ENCODE measurements at regions not wholly inside any gene's neighbourhood (a gene's known extent, or its start where the extent isn't known, plus 50 kb on each side); places are given as distances from the start of the nearest gene placed in this dataset.
"Not testable (repeated sequence)": the region's sequence is repeated elsewhere in the genome, so short reads cannot be mapped to it uniquely, and the experiment has no call there.

DNA sequence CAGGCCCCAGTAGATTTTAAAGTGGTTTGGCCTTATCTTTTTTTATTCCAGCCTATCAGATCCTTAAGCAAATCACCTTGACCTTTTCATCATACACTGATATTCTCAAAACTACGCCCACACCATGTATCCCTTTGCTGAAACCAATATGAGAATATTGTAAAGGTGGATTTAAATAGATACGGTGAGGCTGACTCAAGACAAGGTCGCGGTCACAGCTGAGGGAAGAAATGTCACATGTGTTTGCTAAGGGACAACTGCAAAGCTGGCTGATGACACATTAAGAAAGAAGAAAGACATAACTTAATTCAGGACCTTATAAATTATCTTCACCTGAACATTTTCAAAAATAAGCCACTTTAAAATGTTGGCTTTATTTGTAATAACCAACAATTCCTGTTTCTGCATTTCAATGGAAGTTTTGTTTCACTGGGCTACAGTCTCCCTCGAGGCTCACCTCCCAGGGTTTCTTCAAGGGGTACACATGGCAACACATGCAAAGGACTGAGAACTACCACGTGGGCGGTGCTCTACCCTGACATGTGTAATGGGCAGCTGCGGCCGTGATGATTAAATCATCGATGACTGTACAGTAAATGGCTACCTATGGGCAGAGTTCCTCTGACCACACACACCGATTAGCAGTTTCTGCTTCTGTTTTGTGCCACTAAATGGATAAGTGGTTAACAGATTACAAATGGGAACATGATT is 189.5 kb downstream of the SIPA1L2 start:
- no peak for DNase-seq

GRCh38 chr1:232439011-232439410 is 190.9 kb downstream of the SIPA1L2 start:
- no peak for DNase-seq

- no peak for DNase-seq
These were observed 191.5 kb downstream of the SIPA1L2 start for GRCh38 chr1:232438476-232438875.

- DNase-seq: no peak
These were observed 192.4 kb downstream of the SIPA1L2 start for GRCh38 chr1:232437510-232437909.

GRCh38 chr1:232435729-232436128 is 194.2 kb downstream of the SIPA1L2 start:
- DNase-seq: no peak

- DNase-seq: no peak
These were observed 197.6 kb downstream of the SIPA1L2 start for GRCh38 chr1:232432313-232432712.

- no peak for DNase-seq
These were observed 198.2 kb downstream of the SIPA1L2 start for GRCh38 chr1:232431748-232432147.

GRCh38 chr1:232431326-232431725 is 198.6 kb downstream of the SIPA1L2 start:
- DNase-seq: no peak

GRCh38 chr1:232430467-232430866 is 199.5 kb downstream of the SIPA1L2 start:
- DNase-seq: no peak

GRCh38 chr1:232428786-232429530 is 201.0 kb downstream of the SIPA1L2 start:
- no peak for DNase-seq

GRCh38 chr1:232428036-232428645 is 201.8 kb downstream of the SIPA1L2 start:
- no peak for DNase-seq

GRCh38 chr1:232426801-232427200 is 203.1 kb downstream of the SIPA1L2 start:
- DNase-seq: no peak

GRCh38 chr1:232425421-232425820 is 204.5 kb downstream of the SIPA1L2 start:
- DNase-seq: no peak

DNA sequence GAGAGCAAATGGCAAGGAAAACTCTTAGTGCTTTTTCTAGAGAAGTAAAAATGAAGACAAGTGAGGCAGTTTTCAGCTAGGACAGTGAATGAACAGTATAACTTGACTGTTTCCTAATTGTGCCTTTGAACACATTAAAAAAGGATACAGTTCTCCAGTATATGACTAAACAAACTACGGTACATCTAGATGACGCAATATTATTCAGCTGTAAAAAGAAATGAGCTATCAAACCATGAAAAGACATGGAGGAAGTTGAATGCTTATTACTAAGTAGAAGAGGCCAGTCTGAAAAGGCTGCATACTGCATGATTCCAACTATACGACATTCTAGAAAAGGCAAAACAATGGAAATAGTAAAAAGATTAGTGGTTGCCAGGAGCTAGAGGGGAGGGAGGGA is 206.3 kb downstream of the SIPA1L2 start:
- no peak for DNase-seq

DNA sequence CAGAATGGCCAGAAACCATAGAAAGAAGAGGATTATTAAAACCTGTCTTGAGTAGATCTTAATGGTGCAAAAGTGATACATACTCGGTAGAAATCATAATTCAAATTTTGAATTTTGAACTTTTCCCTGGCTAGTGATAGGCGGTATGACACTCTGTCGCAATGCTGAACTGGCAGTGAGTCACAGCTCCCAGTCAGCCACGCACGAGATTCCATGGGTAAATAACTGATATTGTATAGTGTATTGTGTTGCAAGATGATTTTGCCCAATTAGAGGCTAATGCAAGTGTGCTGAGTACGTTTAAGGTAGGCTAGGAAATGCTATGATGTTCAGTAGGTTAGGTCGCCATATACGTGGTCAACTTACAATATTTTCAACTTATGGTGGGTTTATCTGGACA is 207.0 kb downstream of the SIPA1L2 start:
- DNase-seq: no peak

- no peak for DNase-seq
These were observed 207.8 kb downstream of the SIPA1L2 start for GRCh38 chr1:232422098-232422497.

DNA sequence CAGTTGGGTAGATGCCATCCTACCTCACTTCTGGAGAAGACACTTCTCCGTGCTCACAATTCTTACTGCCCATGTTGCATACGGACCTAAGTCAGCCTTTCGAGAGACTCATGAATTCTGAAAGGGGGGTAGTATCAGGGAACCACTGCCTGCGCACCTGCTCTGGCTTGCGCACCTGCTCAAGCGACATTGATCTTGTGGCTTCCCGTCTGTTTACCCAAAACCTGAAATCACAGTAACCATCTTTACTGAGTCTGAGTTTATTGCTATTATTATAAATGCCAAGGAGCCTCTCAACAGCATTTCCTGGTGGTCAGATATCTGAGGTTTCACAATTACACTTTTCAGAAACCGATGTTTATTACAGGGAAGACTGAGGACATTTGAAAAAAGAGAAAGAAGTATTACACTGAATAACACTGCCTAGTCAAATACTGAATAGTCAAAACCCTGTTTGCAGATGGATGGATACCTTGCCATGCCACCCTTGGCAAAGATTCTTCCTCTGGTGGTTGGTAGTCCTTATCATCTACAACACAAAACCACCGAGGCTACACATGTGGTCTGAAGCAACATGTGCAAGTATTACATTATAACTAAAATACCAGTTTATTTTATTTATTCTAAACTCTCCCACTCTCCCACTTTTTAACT is 208.7 kb downstream of the SIPA1L2 start:
- DNase-seq: no peak

- no peak for DNase-seq
These were observed 212.2 kb downstream of the SIPA1L2 start for GRCh38 chr1:232417636-232418248.

DNA sequence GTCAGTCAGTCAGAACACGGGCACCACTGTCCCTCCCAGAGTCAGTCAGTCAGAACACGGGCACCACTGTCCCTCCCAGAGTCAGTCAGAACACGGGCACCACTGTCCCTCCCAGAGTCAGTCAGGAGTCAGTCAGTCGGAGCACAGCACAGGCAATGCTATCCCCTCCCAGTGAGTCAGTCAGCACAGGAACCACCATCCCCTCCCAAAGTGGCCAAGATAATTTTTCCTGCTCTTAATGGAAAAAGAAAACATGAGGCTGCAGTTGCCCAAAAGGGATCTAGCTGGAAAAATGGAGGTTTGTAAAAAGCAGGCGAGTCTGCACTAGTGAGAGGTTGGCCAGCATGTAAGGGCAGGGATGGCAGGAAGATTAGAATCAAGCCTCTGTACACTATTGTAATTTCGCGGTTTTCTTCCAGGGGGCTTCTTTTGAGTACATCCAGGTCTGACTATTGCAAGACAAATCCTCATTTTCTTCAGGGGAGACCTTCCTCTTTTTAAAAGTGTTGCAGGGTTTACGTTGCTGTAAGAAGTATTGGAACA is 213.8 kb downstream of the SIPA1L2 start:
- DNase-seq: no peak

GRCh38 chr1:232415481-232415880 is 214.5 kb downstream of the SIPA1L2 start:
- not testable (repeated sequence) for DNase-seq

- no peak for DNase-seq
These were observed 215.8 kb downstream of the SIPA1L2 start for GRCh38 chr1:232414100-232414499.

GRCh38 chr1:232413674-232414073 is 216.3 kb downstream of the SIPA1L2 start:
- DNase-seq: no peak

DNA sequence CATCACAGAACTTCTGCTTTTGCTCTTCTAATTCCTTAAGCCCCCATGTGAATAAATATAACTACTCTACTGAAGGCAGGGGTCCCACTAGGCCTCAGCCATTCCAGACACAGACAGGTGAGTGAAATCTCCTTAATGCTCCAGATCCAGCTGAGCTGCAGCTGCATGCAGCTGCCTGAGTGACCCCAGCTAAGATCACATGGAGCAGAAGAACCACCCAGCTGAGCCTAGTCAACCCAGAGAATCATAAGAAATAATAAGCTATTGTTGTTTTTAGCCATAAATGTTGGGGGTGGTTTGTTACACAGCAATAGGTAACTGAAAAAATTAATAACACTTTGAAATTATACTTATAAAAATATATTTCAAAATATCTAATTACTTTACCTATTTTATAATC is 220.3 kb downstream of the SIPA1L2 start:
- no peak for DNase-seq
